GM12878 (cell line): ENCODE measurements at regions not wholly inside any gene's neighbourhood (a gene's known extent, or its start where the extent isn't known, plus 50 kb on each side); places are given as distances from the start of the nearest gene placed in this dataset.

Source experiments
- BMI1 ChIP-seq: fragments of 450-650 bp; IDR thresholded peaks from 2 replicates; pipeline ENCODE4 v1.6.1; 2016; ENCODE audit warnings: mild to moderate bottlenecking, moderate library complexity, borderline replicate concordance
- FOXK2 ChIP-seq: fragments of 450-650 bp; IDR thresholded peaks from 2 replicates; pipeline ENCODE4 v1.6.1; 2017; ENCODE audit warnings: mild to moderate bottlenecking, moderate library complexity
- IKZF2 ChIP-seq, 2 experiments: fragments of 450-650 bp; IDR thresholded peaks; 2 replicates each; pipeline ENCODE4 v1.6.1; 2017; ENCODE audit warnings: mild to moderate bottlenecking in 2 of 2, moderate library complexity in 2 of 2
- MXI1 ChIP-seq: fragments of 150-350 bp; IDR thresholded peaks from 2 replicates; pipeline ENCODE4 v1.6.1; 2011; ENCODE audit warnings: low read depth, mild to moderate bottlenecking, inconsistent platforms, low read length, improper control_type of control experiment
- NFIC ChIP-seq: IDR thresholded peaks from 2 replicates; pipeline ENCODE4 v1.6.1; 2012; ENCODE audit warnings: low read depth, mild to moderate bottlenecking, inconsistent platforms, low read length, moderate library complexity
- RAD51 ChIP-seq: fragments of 450-650 bp; IDR thresholded peaks from 2 replicates; pipeline ENCODE4 v1.6.1; 2016; ENCODE audit warnings: moderate library complexity, mild to moderate bottlenecking, inconsistent platforms
- SPI1 ChIP-seq: IDR thresholded peaks from 2 replicates; pipeline ENCODE4 v1.6.1; 2011; ENCODE audit warnings: low read depth, mild to moderate bottlenecking, low read length, moderate library complexity, borderline replicate concordance; ENCODE audit not compliant: insufficient read depth
- SUZ12 ChIP-seq: fragments of 200-600 bp; sonication (generic); IDR thresholded peaks from one replicate; pipeline ENCODE4 v1.6.1; 2018; ENCODE audit warnings: antibody characterized with exemption, mild to moderate bottlenecking; ENCODE audit not compliant: unreplicated experiment
- TF ChIP-seq, protein P1 (sequence below): fragments of 450-650 bp; IDR thresholded peaks from 2 replicates; pipeline ENCODE4 v1.6.1; 2017; ENCODE audit warnings: mild to moderate bottlenecking

DNA sequence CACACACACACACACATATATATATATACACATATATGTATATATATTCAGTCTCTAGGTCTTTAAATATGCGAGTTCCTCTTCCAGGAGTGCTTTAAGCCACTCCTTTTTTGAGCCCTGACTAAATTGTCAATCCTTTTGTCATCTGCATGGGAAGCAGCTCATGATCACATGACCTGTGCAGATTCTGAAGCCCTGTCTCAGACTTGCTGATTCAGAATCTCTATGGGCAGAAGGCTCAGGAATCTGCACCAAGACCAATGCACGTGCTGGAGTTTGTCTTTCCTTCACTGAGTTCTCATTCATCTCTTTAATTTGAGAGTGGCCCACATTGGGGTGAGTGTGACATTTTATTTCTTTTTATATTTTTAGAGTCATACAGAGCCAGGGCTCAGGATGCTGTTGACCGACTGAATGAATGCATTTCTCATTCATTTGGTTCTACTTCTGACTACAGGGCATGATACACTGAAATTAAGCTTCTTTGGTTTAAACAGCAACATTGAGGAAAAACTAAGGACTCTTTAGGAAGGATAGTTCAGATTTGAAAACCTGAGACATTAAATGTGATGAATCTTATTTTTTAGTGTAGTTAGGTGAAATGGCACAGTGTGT is 307.5 kb downstream of the EDEM1 start:
- TF ChIP-seq SPI1 (no peak), NFIC (no peak), MXI1 (no peak), IKZF2 (IDR thresholded peaks at IDR 0.05) (no peak), FOXK2 (no peak), RAD51 (no peak), BMI1 (no peak), SUZ12 (no peak)
- TF ChIP-seq, protein P1, sequence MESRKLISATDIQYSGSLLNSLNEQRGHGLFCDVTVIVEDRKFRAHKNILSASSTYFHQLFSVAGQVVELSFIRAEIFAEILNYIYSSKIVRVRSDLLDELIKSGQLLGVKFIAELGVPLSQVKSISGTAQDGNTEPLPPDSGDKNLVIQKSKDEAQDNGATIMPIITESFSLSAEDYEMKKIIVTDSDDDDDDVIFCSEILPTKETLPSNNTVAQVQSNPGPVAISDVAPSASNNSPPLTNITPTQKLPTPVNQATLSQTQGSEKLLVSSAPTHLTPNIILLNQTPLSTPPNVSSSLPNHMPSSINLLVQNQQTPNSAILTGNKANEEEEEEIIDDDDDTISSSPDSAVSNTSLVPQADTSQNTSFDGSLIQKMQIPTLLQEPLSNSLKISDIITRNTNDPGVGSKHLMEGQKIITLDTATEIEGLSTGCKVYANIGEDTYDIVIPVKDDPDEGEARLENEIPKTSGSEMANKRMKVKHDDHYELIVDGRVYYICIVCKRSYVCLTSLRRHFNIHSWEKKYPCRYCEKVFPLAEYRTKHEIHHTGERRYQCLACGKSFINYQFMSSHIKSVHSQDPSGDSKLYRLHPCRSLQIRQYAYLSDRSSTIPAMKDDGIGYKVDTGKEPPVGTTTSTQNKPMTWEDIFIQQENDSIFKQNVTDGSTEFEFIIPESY: no peak
